ENCODE measurements at regions not wholly inside any gene's neighbourhood (a gene's known extent, or its start where the extent isn't known, plus 50 kb on each side); places are given as distances from the start of the nearest gene placed in this dataset.

DNA sequence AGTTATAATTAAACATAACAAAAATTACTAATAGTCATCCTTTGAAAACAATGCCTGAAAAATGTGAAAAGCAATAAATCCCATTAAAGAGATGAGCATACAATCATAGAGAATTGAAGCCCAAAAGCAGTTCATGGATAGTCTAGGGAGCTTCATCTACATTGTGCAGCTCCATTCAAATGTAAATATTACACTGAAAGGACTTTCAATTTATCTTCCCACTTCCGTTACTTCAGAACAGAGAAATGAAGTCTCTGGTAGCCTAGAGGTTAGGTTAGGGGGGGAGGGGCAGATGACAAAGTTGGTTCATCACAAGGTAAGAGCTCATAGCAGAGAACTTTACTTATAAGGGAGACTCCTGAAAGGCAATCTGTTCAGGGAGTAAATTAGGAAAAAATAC is 126.6 kb upstream of the RGPD4 start:
- no peak for TF ChIP-seq CTCF (IDR thresholded peaks at IDR 0.05)
- DNase-seq (ENCODE audit: low spot score) = no peak
- Histone ChIP-seq H3K4me3 (no peak overlapping the region), H3K27ac (no peak overlapping the region)

GRCh38 chr2:107711941-107712340 is 114.8 kb upstream of the RGPD4 start:
- DNase-seq (ENCODE audit: low spot score) = no peak
- no peak for TF ChIP-seq CTCF (IDR thresholded peaks at IDR 0.05)
- H3K4me3 ChIP-seq = no peak overlapping the region
- H3K27ac ChIP-seq = no peak overlapping the region

DNA sequence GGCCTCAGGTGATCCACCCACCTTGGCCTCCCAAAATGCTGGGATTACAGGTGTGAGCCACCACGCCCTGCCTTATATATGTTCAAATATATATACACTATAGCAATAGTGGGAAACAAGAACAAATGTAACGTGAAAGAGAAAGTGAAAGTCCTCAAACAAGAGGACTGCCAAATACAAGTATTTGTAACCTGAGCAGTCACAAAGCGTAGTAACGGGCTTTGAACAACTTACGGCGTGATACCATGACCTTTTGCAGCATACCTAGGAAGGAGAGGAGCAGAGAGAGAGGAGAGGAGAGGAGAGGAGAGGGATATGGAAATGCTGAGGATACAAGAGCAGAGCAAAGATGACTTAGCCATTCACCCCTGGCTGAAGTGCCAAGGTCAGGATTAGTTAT is 113.8 kb upstream of the RGPD4 start:
- DNase-seq (ENCODE audit: low spot score) = no peak
- TF ChIP-seq CTCF (IDR thresholded peaks at IDR 0.05) = no peak
- Histone ChIP-seq H3K27ac (no peak overlapping the region), H3K4me3 (peak overlapping the region; percentile 3)

GRCh38 chr2:107717661-107718060 is 109.0 kb upstream of the RGPD4 start:
- Histone ChIP-seq H3K4me3 (no peak overlapping the region), H3K27ac (no peak overlapping the region)
- TF ChIP-seq CTCF (IDR thresholded peaks at IDR 0.05) = no peak
- DNase-seq (ENCODE audit: low spot score) = no peak

- TF ChIP-seq CTCF (IDR thresholded peaks at IDR 0.05) = no peak
- DNase-seq (ENCODE audit: low spot score) = no peak
- no peak overlapping the region for H3K27ac ChIP-seq
- H3K4me3 ChIP-seq = no peak overlapping the region
Measured at GRCh38 chr2:107719141-107719540, 107.6 kb upstream of the RGPD4 start.

DNA sequence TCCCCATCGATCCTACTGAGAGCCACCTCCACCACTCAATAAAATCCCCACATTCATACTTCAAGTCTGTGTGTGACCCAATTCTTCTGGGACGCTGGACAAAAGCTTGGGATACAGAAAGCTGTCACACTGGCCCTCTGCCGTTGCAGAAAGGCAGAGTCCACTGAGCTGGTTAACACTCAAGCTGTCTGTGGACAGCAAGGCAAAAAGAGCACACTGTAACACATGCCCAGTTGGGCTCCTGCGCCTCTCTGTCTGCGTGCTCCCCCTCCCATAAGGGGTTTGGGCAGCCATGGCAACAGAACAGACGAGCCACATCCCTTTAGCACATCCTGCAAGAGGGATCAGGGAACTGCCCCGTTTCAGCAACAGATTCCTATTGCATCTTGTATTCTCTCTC is 106.9 kb upstream of the RGPD4 start:
- no peak for DNase-seq (ENCODE audit: low spot score)
- H3K4me3 ChIP-seq = no peak overlapping the region
- no peak for TF ChIP-seq CTCF (IDR thresholded peaks at IDR 0.05)
- H3K27ac ChIP-seq = no peak overlapping the region

- Histone ChIP-seq H3K27ac (no peak overlapping the region), H3K4me3 (no peak overlapping the region)
- no peak for TF ChIP-seq CTCF (IDR thresholded peaks at IDR 0.05)
- DNase-seq (ENCODE audit: low spot score) = no peak
Measured at GRCh38 chr2:107721178-107721577, 105.5 kb upstream of the RGPD4 start.
